ENCODE measurements at regions not wholly inside any gene's neighbourhood (a gene's known extent, or its start where the extent isn't known, plus 50 kb on each side); places are given as distances from the start of the nearest gene placed in this dataset.

GRCh38 chr2:8004250-8004681, 677.6 kb upstream of the ID2 start:
- no peak for TF ChIP-seq NKRF (IDR thresholded peaks at IDR 0.05; ENCODE audit: borderline replicate concordance)
- TF ChIP-seq, protein P1, sequence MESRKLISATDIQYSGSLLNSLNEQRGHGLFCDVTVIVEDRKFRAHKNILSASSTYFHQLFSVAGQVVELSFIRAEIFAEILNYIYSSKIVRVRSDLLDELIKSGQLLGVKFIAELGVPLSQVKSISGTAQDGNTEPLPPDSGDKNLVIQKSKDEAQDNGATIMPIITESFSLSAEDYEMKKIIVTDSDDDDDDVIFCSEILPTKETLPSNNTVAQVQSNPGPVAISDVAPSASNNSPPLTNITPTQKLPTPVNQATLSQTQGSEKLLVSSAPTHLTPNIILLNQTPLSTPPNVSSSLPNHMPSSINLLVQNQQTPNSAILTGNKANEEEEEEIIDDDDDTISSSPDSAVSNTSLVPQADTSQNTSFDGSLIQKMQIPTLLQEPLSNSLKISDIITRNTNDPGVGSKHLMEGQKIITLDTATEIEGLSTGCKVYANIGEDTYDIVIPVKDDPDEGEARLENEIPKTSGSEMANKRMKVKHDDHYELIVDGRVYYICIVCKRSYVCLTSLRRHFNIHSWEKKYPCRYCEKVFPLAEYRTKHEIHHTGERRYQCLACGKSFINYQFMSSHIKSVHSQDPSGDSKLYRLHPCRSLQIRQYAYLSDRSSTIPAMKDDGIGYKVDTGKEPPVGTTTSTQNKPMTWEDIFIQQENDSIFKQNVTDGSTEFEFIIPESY (CRISPR knock-in tag; IDR thresholded peaks at IDR 0.05): no peak

Data from K562 (cell line).